NCI-H82 (cell line): ENCODE measurements at regions not wholly inside any gene's neighbourhood (a gene's known extent, or its start where the extent isn't known, plus 50 kb on each side); places are given as distances from the start of the nearest gene placed in this dataset.

Experiments
- DNase-seq: peaks from one replicate; lab custom pipeline; 2025; lab: John Stamatoyannopoulos, UW

- DNase-seq = no peak
These were observed 90.8 kb downstream of the DACT2 start for GRCh38 chr6:168228676-168229367.

GRCh38 chr6:168227840-168228239 lies 91.7 kb downstream of the DACT2 start:
- DNase-seq = no peak

GRCh38 chr6:168226902-168227318 lies 92.7 kb downstream of the DACT2 start:
- DNase-seq = no peak

GRCh38 chr6:168226061-168226752 lies 93.4 kb downstream of the DACT2 start:
- DNase-seq = no peak

- no peak for DNase-seq
These were observed 94.1 kb downstream of the DACT2 start for GRCh38 chr6:168225471-168225911.

GRCh38 chr6:168223755-168224154 lies 95.8 kb downstream of the DACT2 start:
- no peak for DNase-seq

GRCh38 chr6:168223150-168223549 lies 96.4 kb downstream of the DACT2 start:
- DNase-seq = no peak

GRCh38 chr6:168222115-168223043 lies 97.2 kb downstream of the DACT2 start:
- no peak for DNase-seq

GRCh38 chr6:168221497-168222079 lies 98.0 kb downstream of the DACT2 start:
- DNase-seq = no peak

GRCh38 chr6:168221000-168221399 lies 98.6 kb downstream of the DACT2 start:
- DNase-seq = no peak

GRCh38 chr6:168219804-168220203 lies 99.8 kb downstream of the DACT2 start:
- no peak for DNase-seq

GRCh38 chr6:168218785-168219566 lies 100.6 kb downstream of the DACT2 start:
- no peak for DNase-seq

GRCh38 chr6:168217880-168218537 lies 101.6 kb downstream of the DACT2 start:
- no peak for DNase-seq

GRCh38 chr6:168217216-168217879 lies 102.2 kb downstream of the DACT2 start:
- no peak for DNase-seq

GRCh38 chr6:168216751-168217191 lies 102.8 kb downstream of the DACT2 start:
- no peak for DNase-seq

GRCh38 chr6:168216117-168216516 lies 103.5 kb downstream of the DACT2 start:
- no peak for DNase-seq

GRCh38 chr6:168215121-168215808 lies 104.3 kb downstream of the DACT2 start:
- DNase-seq = no peak

GRCh38 chr6:168214586-168215104 lies 104.9 kb downstream of the DACT2 start:
- DNase-seq = no peak

GRCh38 chr6:168213121-168213524 lies 106.5 kb downstream of the DACT2 start:
- DNase-seq = no peak
